SK-N-SH (cell line): ENCODE measurements at regions not wholly inside any gene's neighbourhood (a gene's known extent, or its start where the extent isn't known, plus 50 kb on each side); places are given as distances from the start of the nearest gene placed in this dataset.

Experiments used
- CTCF ChIP-seq: fragments of 200-600 bp; sonication (generic); IDR thresholded peaks from 2 replicates; pipeline ENCODE4 v1.6.1; 2017; ENCODE audit warnings: antibody characterized with exemption, mild to moderate bottlenecking, moderate library complexity
- EP300 ChIP-seq, 2 experiments: IDR thresholded peaks; 2 replicates each; pipeline versions ENCODE4 v1.4.0 to v1.6.1; 2012; ENCODE audit warnings: borderline replicate concordance in 1 of 2, low read depth in 1 of 2, low read length in 1 of 2
- EZH2phosphoT487 ChIP-seq: fragments of 200-600 bp; sonication (generic); IDR thresholded peaks from 2 replicates; pipeline ENCODE4 v1.6.1; 2017; ENCODE audit warnings: low read depth, mixed run types, mild to moderate bottlenecking, antibody characterized with exemption, moderate library complexity, borderline replicate concordance
- FOSL2 ChIP-seq: IDR thresholded peaks from 2 replicates; pipeline ENCODE4 v1.4.0; 2012; ENCODE audit warnings: low read depth, mild to moderate bottlenecking, moderate library complexity, borderline replicate concordance
- GABPA ChIP-seq: IDR thresholded peaks from 2 replicates; pipeline ENCODE4 v1.4.0; 2012; ENCODE audit warnings: low read depth, mild to moderate bottlenecking
- PBX3 ChIP-seq: IDR thresholded peaks from 2 replicates; pipeline ENCODE4; 2012
- POLR2AphosphoS5 ChIP-seq: IDR thresholded peaks from 2 replicates; pipeline ENCODE4 v1.6.1; 2012; ENCODE audit warnings: low read depth, low read length
- RAD21 ChIP-seq: IDR thresholded peaks from 2 replicates; pipeline ENCODE4 v1.6.1; 2012; ENCODE audit warnings: mild to moderate bottlenecking, low read length
- USF1 ChIP-seq: IDR thresholded peaks from 2 replicates; pipeline ENCODE4 v1.4.0; 2012; ENCODE audit warnings: low read depth, borderline replicate concordance
- USF2 ChIP-seq: fragments of 150-350 bp; IDR thresholded peaks from 2 replicates; pipeline ENCODE4 v1.6.1; 2017; ENCODE audit warnings: antibody characterized with exemption, low read length, low read depth, borderline replicate concordance
- ZBTB33 ChIP-seq: IDR thresholded peaks from 2 replicates; pipeline ENCODE4 v1.4.0; 2012; ENCODE audit warnings: low read depth, borderline replicate concordance

- TF ChIP-seq ZBTB33 = no peak
- no peak for TF ChIP-seq RAD21
- no peak for TF ChIP-seq EP300 (IDR thresholded peaks at IDR 0.05; ENCODE audit: borderline replicate concordance in 1 of 2, low read depth in 1 of 2, low read length in 1 of 2)
- TF ChIP-seq PBX3 = no peak
- TF ChIP-seq GABPA = no peak
- no peak for TF ChIP-seq CTCF
- no peak for TF ChIP-seq EZH2phosphoT487
- no peak for TF ChIP-seq POLR2AphosphoS5
- TF ChIP-seq USF2 = no peak
- TF ChIP-seq USF1 = no peak
- TF ChIP-seq FOSL2 = no peak
Measured at GRCh38 chr3:144763878-144764454, 792.3 kb downstream of the DIPK2A start.
